ENCODE measurements at regions not wholly inside any gene's neighbourhood (a gene's known extent, or its start where the extent isn't known, plus 50 kb on each side); places are given as distances from the start of the nearest gene placed in this dataset.

- H3K4me2 ChIP-seq (ENCODE audit: low read length), result no peak overlapping the region
- H3K36me3 ChIP-seq (ENCODE audit: control insufficient read depth, insufficient read depth, low read length), result no peaks in the 10 kb centered on the region
- no peak for TF ChIP-seq CTCF (IDR thresholded peaks at IDR 0.05)
- H2AFZ ChIP-seq, result no peak overlapping the region
- no peak overlapping the region for H3K27ac ChIP-seq
- H3K27me3 ChIP-seq (ENCODE audit: control insufficient read depth, insufficient read depth, low read length), result no peaks in the 10 kb centered on the region
- no peaks in the 10 kb centered on the region for H3K79me2 ChIP-seq
- no peaks in the 10 kb centered on the region for H3K9me3 ChIP-seq (ENCODE audit: control insufficient read depth, low read length)
- no peaks in the 10 kb centered on the region for H3K4me1 ChIP-seq
- H3K4me3 ChIP-seq (ENCODE audit: low read depth, low read length), result no peak overlapping the region
- H3K9ac ChIP-seq, result no peak overlapping the region
Measured at GRCh38 chr18:44370861-44371260, 309.8 kb upstream of the SETBP1 start.

- H3K4me3 ChIP-seq (ENCODE audit: low read depth, low read length), result no peak overlapping the region
- H3K27me3 ChIP-seq (ENCODE audit: control insufficient read depth, insufficient read depth, low read length), result no peaks in the 10 kb centered on the region
- no peak overlapping the region for H3K4me2 ChIP-seq (ENCODE audit: low read length)
- H2AFZ ChIP-seq, result no peak overlapping the region
- H3K36me3 ChIP-seq (ENCODE audit: control insufficient read depth, insufficient read depth, low read length), result no peaks in the 10 kb centered on the region
- no peaks in the 10 kb centered on the region for H3K79me2 ChIP-seq
- H3K4me1 ChIP-seq, result no peaks in the 10 kb centered on the region
- no peak overlapping the region for H3K27ac ChIP-seq
- no peak overlapping the region for H3K9ac ChIP-seq
- H3K9me3 ChIP-seq (ENCODE audit: control insufficient read depth, low read length), result no peaks in the 10 kb centered on the region
- no peak for TF ChIP-seq CTCF (IDR thresholded peaks at IDR 0.05)
Measured at GRCh38 chr18:44374966-44375365, 305.7 kb upstream of the SETBP1 start.

- Histone ChIP-seq H3K9me3 (ENCODE audit: control insufficient read depth, low read length) (no peaks in the 10 kb centered on the region), H3K79me2 (no peaks in the 10 kb centered on the region), H3K27ac (no peak overlapping the region), H3K4me3 (ENCODE audit: low read depth, low read length) (no peak overlapping the region), H3K36me3 (ENCODE audit: control insufficient read depth, insufficient read depth, low read length) (no peaks in the 10 kb centered on the region), H3K27me3 (ENCODE audit: control insufficient read depth, insufficient read depth, low read length) (no peaks in the 10 kb centered on the region), H3K9ac (no peak overlapping the region), H3K4me1 (peaks cover 22% of the 10 kb centered on the region), H3K4me2 (ENCODE audit: low read length) (no peak overlapping the region), H2AFZ (peak overlapping the region; percentile 12)
- no peak for TF ChIP-seq CTCF (IDR thresholded peaks at IDR 0.05)
Measured at GRCh38 chr18:44386401-44386800, 294.3 kb upstream of the SETBP1 start.

- Histone ChIP-seq H3K4me2 (ENCODE audit: low read length) (no peak overlapping the region), H3K79me2 (no peaks in the 10 kb centered on the region), H3K36me3 (ENCODE audit: control insufficient read depth, insufficient read depth, low read length) (no peaks in the 10 kb centered on the region), H3K9me3 (ENCODE audit: control insufficient read depth, low read length) (no peaks in the 10 kb centered on the region), H3K9ac (no peak overlapping the region), H3K4me1 (peaks cover 23% of the 10 kb centered on the region), H3K4me3 (ENCODE audit: low read depth, low read length) (no peak overlapping the region), H2AFZ (no peak overlapping the region), H3K27ac (no peak overlapping the region), H3K27me3 (ENCODE audit: control insufficient read depth, insufficient read depth, low read length) (no peaks in the 10 kb centered on the region)
- TF ChIP-seq CTCF (IDR thresholded peaks at IDR 0.05), result no peak
Measured at GRCh38 chr18:44388329-44388728, 292.4 kb upstream of the SETBP1 start.

GRCh38 chr18:44392933-44393332 is 287.8 kb upstream of the SETBP1 start:
- H3K79me2 ChIP-seq, result no peaks in the 10 kb centered on the region
- H2AFZ ChIP-seq, result no peak overlapping the region
- no peak overlapping the region for H3K27ac ChIP-seq
- no peak overlapping the region for H3K4me3 ChIP-seq (ENCODE audit: low read depth, low read length)
- H3K27me3 ChIP-seq (ENCODE audit: control insufficient read depth, insufficient read depth, low read length), result no peaks in the 10 kb centered on the region
- no peak overlapping the region for H3K4me2 ChIP-seq (ENCODE audit: low read length)
- no peaks in the 10 kb centered on the region for H3K9me3 ChIP-seq (ENCODE audit: control insufficient read depth, low read length)
- no peak for TF ChIP-seq CTCF (IDR thresholded peaks at IDR 0.05)
- H3K4me1 ChIP-seq, result peaks cover 20% of the 10 kb centered on the region
- no peaks in the 10 kb centered on the region for H3K36me3 ChIP-seq (ENCODE audit: control insufficient read depth, insufficient read depth, low read length)
- no peak overlapping the region for H3K9ac ChIP-seq
